Glutamatergic neuron (in vitro differentiated cells): ENCODE measurements at regions not wholly inside any gene's neighbourhood (a gene's known extent, or its start where the extent isn't known, plus 50 kb on each side); places are given as distances from the start of the nearest gene placed in this dataset.

ENCODE experiments used
- DNase-seq: peaks from one replicate; pipeline ENCODE4 v3.0.0; 2022
- H3K27ac Mint-ChIP-seq: one replicate; pipeline ENCODE4 v1.8.0; 2020; ENCODE audit warnings: mild to moderate bottlenecking, mixed read lengths, inconsistent platforms; ENCODE audit not compliant: unreplicated experiment
- H3K27me3 Mint-ChIP-seq: one replicate; pipeline ENCODE4 v1.8.0; 2020; ENCODE audit warnings: mild to moderate bottlenecking, moderate library complexity, mixed read lengths, inconsistent platforms; ENCODE audit not compliant: unreplicated experiment
- H3K36me3 Mint-ChIP-seq: one replicate; pipeline ENCODE4 v1.8.0; 2020; ENCODE audit warnings: mild to moderate bottlenecking, mixed read lengths, inconsistent platforms; ENCODE audit not compliant: unreplicated experiment
- H3K4me1 Mint-ChIP-seq: one replicate; pipeline ENCODE4 v1.8.0; 2020; ENCODE audit warnings: mild to moderate bottlenecking, low read depth, mixed read lengths, inconsistent platforms; ENCODE audit not compliant: unreplicated experiment
- H3K4me3 Mint-ChIP-seq: one replicate; pipeline ENCODE4 v1.8.0; 2020; ENCODE audit warnings: mild to moderate bottlenecking, mixed read lengths, inconsistent platforms; ENCODE audit not compliant: unreplicated experiment
- H3K9me3 Mint-ChIP-seq: one replicate; pipeline ENCODE4 v1.8.0; 2020; ENCODE audit warnings: mild to moderate bottlenecking, moderate library complexity, mixed read lengths, inconsistent platforms; ENCODE audit not compliant: unreplicated experiment
- CTCF ChIP-seq: fragments of 200-600 bp; sonication (generic); IDR thresholded peaks from one replicate; pipeline ENCODE4 v1.5.0; 2021; ENCODE audit not compliant: partially characterized antibody, unreplicated experiment

- H3K4me3 Mint-ChIP-seq: no peak overlapping the region
- TF ChIP-seq CTCF: no peak
- H3K4me1 Mint-ChIP-seq: peaks cover 48% of the 10 kb centered on the region
- no peak for DNase-seq
- peaks cover 6% of the 10 kb centered on the region for H3K27me3 Mint-ChIP-seq
- peaks cover 9% of the 10 kb centered on the region for H3K9me3 Mint-ChIP-seq
- no peak overlapping the region for H3K27ac Mint-ChIP-seq
- no peaks in the 10 kb centered on the region for H3K36me3 Mint-ChIP-seq
Measured at GRCh38 chr6:170232186-170233002, 58.5 kb downstream of the DLL1 start.

- no peak overlapping the region for H3K27ac Mint-ChIP-seq
- H3K27me3 Mint-ChIP-seq: peaks cover 7% of the 10 kb centered on the region
- H3K9me3 Mint-ChIP-seq: peaks cover 9% of the 10 kb centered on the region
- no peak for TF ChIP-seq CTCF
- no peak overlapping the region for H3K4me3 Mint-ChIP-seq
- DNase-seq: no peak
- H3K4me1 Mint-ChIP-seq: peaks cover 48% of the 10 kb centered on the region
- H3K36me3 Mint-ChIP-seq: no peaks in the 10 kb centered on the region
Measured at GRCh38 chr6:170231293-170232185, 59.3 kb downstream of the DLL1 start.

- H3K27ac Mint-ChIP-seq: no peak overlapping the region
- no peak overlapping the region for H3K4me3 Mint-ChIP-seq
- H3K9me3 Mint-ChIP-seq: peaks cover 14% of the 10 kb centered on the region
- TF ChIP-seq CTCF: no peak
- peaks cover 11% of the 10 kb centered on the region for H3K27me3 Mint-ChIP-seq
- DNase-seq: no peak
- H3K4me1 Mint-ChIP-seq: peaks cover 47% of the 10 kb centered on the region
- no peaks in the 10 kb centered on the region for H3K36me3 Mint-ChIP-seq
Measured at GRCh38 chr6:170230520-170231292, 60.2 kb downstream of the DLL1 start.

- Mint-ChIP-seq H3K4me1 (peaks cover 42% of the 10 kb centered on the region), H3K9me3 (peaks cover 14% of the 10 kb centered on the region), H3K36me3 (no peaks in the 10 kb centered on the region), H3K27ac (peak overlapping the region; percentile 48), H3K4me3 (no peak overlapping the region), H3K27me3 (peaks cover 13% of the 10 kb centered on the region)
- TF ChIP-seq CTCF: no peak
- DNase-seq: no peak
Measured at GRCh38 chr6:170229851-170230519, 60.9 kb downstream of the DLL1 start.
